GM23338 (cell line): ENCODE measurements at regions not wholly inside any gene's neighbourhood (a gene's known extent, or its start where the extent isn't known, plus 50 kb on each side); places are given as distances from the start of the nearest gene placed in this dataset.

ENCODE experiments used
- ATAC-seq: fragments of 200-7000 bp; cut with Tn5 transposase; 3 replicates; pipeline ENCODE4 v1.9.1; 2020
- DNase-seq: peaks from one replicate; pipeline ENCODE4 v3.0.0-alpha.2; 2015; ENCODE audit warnings: low spot score
- H2AFZ ChIP-seq: fragments of 200-600 bp; sonication (generic); 2 replicates; pipeline ENCODE4 v1.8.0; 2016; ENCODE audit warnings: antibody characterized with exemption, mild to moderate bottlenecking, moderate library complexity
- H3F3A ChIP-seq: fragments of 200-600 bp; sonication (generic); replicated peaks from 2 replicates; pipeline ENCODE4 v1.8.0; 2017; ENCODE audit warnings: antibody characterized with exemption, mixed run types, low read depth
- H3K27ac ChIP-seq: fragments of 200-600 bp; sonication (generic); 2 replicates; pipeline ENCODE4 v1.6.1; 2016; ENCODE audit warnings: low read depth
- H3K27me3 ChIP-seq: fragments of 200-600 bp; sonication (generic); 2 replicates; pipeline ENCODE4 v1.8.0; 2016; ENCODE audit warnings: mild to moderate bottlenecking, mixed run types, moderate library complexity; ENCODE audit not compliant: insufficient read depth
- H3K36me3 ChIP-seq: fragments of 200-600 bp; sonication (generic); 2 replicates; pipeline ENCODE4 v1.8.0; 2016; ENCODE audit warnings: mild to moderate bottlenecking; ENCODE audit not compliant: insufficient read depth
- H3K4me1 ChIP-seq: fragments of 200-600 bp; sonication (generic); 2 replicates; pipeline ENCODE4 v1.8.0; 2016; ENCODE audit warnings: mild to moderate bottlenecking, moderate library complexity; ENCODE audit not compliant: insufficient read depth
- H3K4me2 ChIP-seq: fragments of 200-600 bp; sonication (generic); 2 replicates; pipeline ENCODE4 v1.7.1; 2017; ENCODE audit warnings: mixed run types
- H3K4me3 ChIP-seq: fragments of 200-600 bp; sonication (generic); 2 replicates; pipeline ENCODE4 v1.6.1; 2016; ENCODE audit warnings: mixed run types
- H3K79me2 ChIP-seq: fragments of 200-600 bp; sonication (generic); replicated peaks from 2 replicates; pipeline ENCODE4 v1.8.0; 2017; ENCODE audit warnings: mild to moderate bottlenecking; ENCODE audit not compliant: insufficient read depth
- H3K9me2 ChIP-seq: fragments of 200-600 bp; sonication (generic); 2 replicates; pipeline ENCODE4 v1.8.0; 2017; ENCODE audit not compliant: insufficient read depth
- H4K20me1 ChIP-seq: fragments of 200-600 bp; sonication (generic); replicated peaks from 2 replicates; pipeline ENCODE4 v1.8.0; 2017; ENCODE audit warnings: mild to moderate bottlenecking; ENCODE audit not compliant: insufficient read depth
- H3K27ac Mint-ChIP-seq: 2 replicates; pipeline ENCODE4 v1.8.0; 2020; ENCODE audit warnings: inconsistent platforms, mild to moderate bottlenecking, moderate library complexity, mixed read lengths
- H3K27me3 Mint-ChIP-seq: 3 replicates; pipeline ENCODE4 v1.8.0; 2022; ENCODE audit warnings: low read depth, mild to moderate bottlenecking, moderate library complexity, mixed read lengths, inconsistent platforms; ENCODE audit not compliant: insufficient read depth, poor library complexity
- H3K36me3 Mint-ChIP-seq: 3 replicates; pipeline ENCODE4 v1.8.0; 2021; ENCODE audit warnings: low read depth, mild to moderate bottlenecking, inconsistent platforms, moderate library complexity, mixed read lengths
- H3K4me1 Mint-ChIP-seq: 3 replicates; pipeline ENCODE4 v1.8.0; 2020; ENCODE audit warnings: mild to moderate bottlenecking, inconsistent platforms, mixed read lengths
- H3K4me3 Mint-ChIP-seq: 3 replicates; pipeline ENCODE4 v1.8.0; 2021; ENCODE audit warnings: moderate library complexity, mild to moderate bottlenecking, inconsistent platforms, mixed read lengths
- H3K9me3 Mint-ChIP-seq: 3 replicates; pipeline ENCODE4 v1.8.0; 2020; ENCODE audit warnings: moderate library complexity, mild to moderate bottlenecking, inconsistent platforms, mixed read lengths
- CREB1 ChIP-seq: fragments of 250-450 bp; sonication (Bioruptor Pico); IDR thresholded peaks from 2 replicates; pipeline ENCODE4 v1.5.0; 2020; ENCODE audit warnings: low read depth, mild to moderate bottlenecking, moderate library complexity
- CTCF ChIP-seq, 2 experiments: fragments of 200-600 bp in 1 of 2; sonication (generic) in 1 of 2; conservative IDR thresholded peaks; 2 replicates each; pipeline versions ENCODE4 v1.5.1 to v1.6.1; 2016 to 2017; ENCODE audit warnings: antibody characterized with exemption in 2 of 2, low read depth in 2 of 2, mild to moderate bottlenecking in 2 of 2, moderate library complexity in 1 of 2
- ETS1 ChIP-seq: IDR thresholded peaks from 2 replicates; pipeline ENCODE4 v1.6.1; 2016; ENCODE audit warnings: antibody characterized with exemption
- EZH2phosphoT487 ChIP-seq: fragments of 200-600 bp; sonication (generic); IDR thresholded peaks from one replicate; pipeline ENCODE4 v1.8.1; 2018; ENCODE audit warnings: antibody characterized with exemption; ENCODE audit not compliant: unreplicated experiment
- JUNB ChIP-seq: IDR thresholded peaks from one replicate; pipeline ENCODE4 v1.6.1; 2016; ENCODE audit warnings: antibody characterized with exemption; ENCODE audit not compliant: unreplicated experiment
- NANOG ChIP-seq: IDR thresholded peaks from 2 replicates; pipeline ENCODE4 v1.6.1; 2016; ENCODE audit warnings: antibody characterized with exemption, borderline replicate concordance
- POLR2AphosphoS5 ChIP-seq: IDR thresholded peaks from 2 replicates; pipeline ENCODE4 v1.6.1; 2016; ENCODE audit warnings: antibody characterized with exemption, low read depth
- REST ChIP-seq: IDR thresholded peaks from one replicate; pipeline ENCODE4 v1.6.1; 2018; ENCODE audit warnings: antibody characterized with exemption; ENCODE audit not compliant: unreplicated experiment
- STAT1 ChIP-seq: IDR thresholded peaks from one replicate; pipeline ENCODE4 v1.6.1; 2016; ENCODE audit warnings: antibody characterized with exemption; ENCODE audit not compliant: unreplicated experiment
- ZNF114 ChIP-seq: fragments of 250-450 bp; sonication (Bioruptor Pico); IDR thresholded peaks from 2 replicates; pipeline ENCODE4 v1.5.0; 2020; ENCODE audit warnings: mild to moderate bottlenecking, moderate library complexity
- ZNF331 ChIP-seq: fragments of 250-450 bp; sonication (Bioruptor Pico); IDR thresholded peaks from 2 replicates; pipeline ENCODE4 v1.5.0; 2020; ENCODE audit warnings: low read depth, mild to moderate bottlenecking, moderate library complexity
- ZNF462 ChIP-seq: fragments of 250-450 bp; sonication (Bioruptor Pico); IDR thresholded peaks from 2 replicates; pipeline ENCODE4 v1.5.0; 2020; ENCODE audit warnings: mild to moderate bottlenecking, moderate library complexity

- Mint-ChIP-seq H3K4me3 (no peak overlapping the region), H3K9me3 (no peaks in the 10 kb centered on the region; the same call in 2 of the 3 replicates), H3K27me3 (no peaks in the 10 kb centered on the region), H3K27ac (no peak overlapping the region), H3K36me3 (no peaks in the 10 kb centered on the region), H3K4me1 (no peaks in the 10 kb centered on the region)
- H3K36me3 ChIP-seq, result no peaks in the 10 kb centered on the region
- H3K79me2 ChIP-seq, result no peaks in the 10 kb centered on the region
- TF ChIP-seq ZNF114 (CRISPR knock-in tag) (no peak), ZNF331 (CRISPR knock-in tag) (no peak), CREB1 (CRISPR knock-in tag) (no peak), ZNF462 (no peak), CTCF (conservative IDR thresholded peaks at IDR 0.05; ENCODE audit: low read depth in 2 of 2) (no peak), JUNB (no peak), EZH2phosphoT487 (no peak), NANOG (no peak), ETS1 (no peak), POLR2AphosphoS5 (no peak), STAT1 (no peak), REST (no peak)
- peaks cover 7% of the 10 kb centered on the region; the same call in 1 of the 2 replicates for H3K9me2 ChIP-seq
- H3K4me3 ChIP-seq, result no peak overlapping the region
- no peaks in the 10 kb centered on the region for H3K27me3 ChIP-seq
- H4K20me1 ChIP-seq, result no peaks in the 10 kb centered on the region
- H3F3A ChIP-seq, result no peaks in the 10 kb centered on the region
- ATAC-seq (no peak), DNase-seq (no peak)
- H3K4me2 ChIP-seq, result no peak overlapping the region
- H3K4me1 ChIP-seq, result no peaks in the 10 kb centered on the region; the same call in 1 of the 2 replicates
- H3K27ac ChIP-seq, result no peak overlapping the region
- H2AFZ ChIP-seq, result no peak overlapping the region
Observed at GRCh38 chr1:172930142-172930541, 120.6 kb downstream of the TNFSF18 start.
